Esophagus muscularis mucosa (tissue), 4 donors: ENCODE measurements at regions not wholly inside any gene's neighbourhood (a gene's known extent, or its start where the extent isn't known, plus 50 kb on each side); places are given as distances from the start of the nearest gene placed in this dataset.

Experiments
- EP300 ChIP-seq: sonication (generic); formaldehyde crosslinking; IDR thresholded peaks from one replicate; pipeline ENCODE4 v1.6.1; 2017; ENCODE audit warnings: antibody characterized with exemption
- POLR2AphosphoS5 ChIP-seq, 2 donors: sonication (generic); formaldehyde crosslinking; IDR thresholded peaks; one replicate each; pipeline ENCODE4 v1.6.1; 2017; ENCODE audit warnings: antibody characterized with exemption in 2 of 2
- TF ChIP-seq, protein P1 (sequence below), 3 experiments: fragments of 200-600 bp in 2 of 3; fragments of 450-650 bp in 1 of 3; sonication (generic) in 2 of 3; IDR thresholded peaks; one replicate each; pipeline ENCODE4 v1.5.1; 2017 to 2019; ENCODE audit warnings: antibody characterized with exemption in 3 of 3, mild to moderate bottlenecking in 2 of 3, moderate library complexity in 1 of 3

DNA sequence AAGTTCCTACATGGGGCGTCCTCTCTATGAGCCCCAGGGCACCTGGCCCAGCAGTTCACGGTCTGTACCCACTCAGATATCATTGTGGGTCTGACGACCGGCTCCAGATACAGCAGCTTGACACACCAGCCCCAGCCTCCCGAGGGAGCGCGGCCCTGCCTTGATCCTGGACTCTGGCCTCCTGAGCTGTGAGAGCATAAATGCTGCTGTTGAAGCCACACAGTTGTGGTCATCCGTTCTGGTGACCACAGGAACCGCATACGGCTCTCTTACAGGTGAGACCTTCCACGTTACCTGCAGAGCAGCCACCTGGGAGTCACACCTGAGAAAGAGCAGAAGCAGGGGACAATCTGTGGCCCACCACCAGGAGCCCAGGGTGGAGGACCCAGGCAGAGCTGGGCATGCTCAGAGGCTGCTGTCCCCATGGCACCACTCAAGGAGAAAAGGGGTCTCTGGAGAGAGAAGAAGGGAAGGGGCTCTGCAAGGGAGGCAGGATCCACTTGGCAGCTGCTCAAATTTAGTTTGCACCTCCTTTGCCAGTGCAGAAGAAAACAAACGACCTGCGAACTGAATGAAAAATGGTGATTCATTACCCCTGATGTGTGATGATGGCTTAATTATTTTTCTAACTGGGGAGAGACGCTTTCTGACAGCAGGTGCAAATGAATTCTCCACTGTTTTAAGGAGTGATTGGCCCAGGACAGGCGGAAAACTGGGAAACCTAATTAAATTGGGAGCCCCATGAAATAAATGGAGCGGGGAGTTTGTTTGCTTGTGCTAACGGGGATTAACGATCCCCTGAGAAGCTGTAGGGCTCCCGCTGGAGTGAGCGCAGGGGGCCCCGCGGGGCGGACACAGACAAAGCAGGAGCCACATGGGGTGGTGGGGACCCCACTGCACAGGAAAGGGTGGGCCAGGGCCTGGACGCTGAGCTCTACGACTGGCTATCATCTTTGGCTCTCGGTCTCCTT lies 208.9 kb downstream of the RBFOX3 start:
- TF ChIP-seq, protein P1, sequence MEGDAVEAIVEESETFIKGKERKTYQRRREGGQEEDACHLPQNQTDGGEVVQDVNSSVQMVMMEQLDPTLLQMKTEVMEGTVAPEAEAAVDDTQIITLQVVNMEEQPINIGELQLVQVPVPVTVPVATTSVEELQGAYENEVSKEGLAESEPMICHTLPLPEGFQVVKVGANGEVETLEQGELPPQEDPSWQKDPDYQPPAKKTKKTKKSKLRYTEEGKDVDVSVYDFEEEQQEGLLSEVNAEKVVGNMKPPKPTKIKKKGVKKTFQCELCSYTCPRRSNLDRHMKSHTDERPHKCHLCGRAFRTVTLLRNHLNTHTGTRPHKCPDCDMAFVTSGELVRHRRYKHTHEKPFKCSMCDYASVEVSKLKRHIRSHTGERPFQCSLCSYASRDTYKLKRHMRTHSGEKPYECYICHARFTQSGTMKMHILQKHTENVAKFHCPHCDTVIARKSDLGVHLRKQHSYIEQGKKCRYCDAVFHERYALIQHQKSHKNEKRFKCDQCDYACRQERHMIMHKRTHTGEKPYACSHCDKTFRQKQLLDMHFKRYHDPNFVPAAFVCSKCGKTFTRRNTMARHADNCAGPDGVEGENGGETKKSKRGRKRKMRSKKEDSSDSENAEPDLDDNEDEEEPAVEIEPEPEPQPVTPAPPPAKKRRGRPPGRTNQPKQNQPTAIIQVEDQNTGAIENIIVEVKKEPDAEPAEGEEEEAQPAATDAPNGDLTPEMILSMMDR (IDR thresholded peaks at IDR 0.05) = no peak
- TF ChIP-seq EP300 (no peak), POLR2AphosphoS5 (IDR thresholded peaks at IDR 0.05) (no peak)
